ENCODE measurements at regions not wholly inside any gene's neighbourhood (a gene's known extent, or its start where the extent isn't known, plus 50 kb on each side); places are given as distances from the start of the nearest gene placed in this dataset.

DNA sequence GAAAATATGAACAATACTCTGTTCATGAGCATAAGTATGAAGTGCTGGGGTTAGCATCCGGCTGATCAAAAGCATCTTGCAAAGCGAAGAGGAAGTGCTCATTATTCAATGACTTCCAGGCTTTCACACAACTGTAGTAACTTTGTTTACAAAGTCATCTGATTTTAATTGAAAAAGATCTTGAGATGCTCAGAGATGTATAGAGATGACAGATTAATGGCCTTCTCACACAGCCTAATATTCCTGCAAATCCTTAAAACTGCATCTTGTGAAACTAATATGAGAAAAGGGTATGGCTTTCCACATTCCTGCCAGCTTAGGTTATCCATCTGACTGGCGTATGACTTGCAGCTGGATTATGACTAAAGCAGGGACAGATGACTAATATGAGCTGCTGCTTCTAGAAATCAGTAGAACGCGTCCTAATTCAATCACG, 125.4 kb downstream of the CASP12 start:
- H3K9me3 ChIP-seq (ENCODE audit: control insufficient read depth, insufficient read depth, low read length), result no peaks in the 10 kb centered on the region
- intact Hi-C loops (cut with micrococcal nuclease) (no loop called here), in situ Hi-C loops (cut with MboI; ENCODE audit: low sequenced_read_pairs) (no loop called here), dilution Hi-C loops (cut with HindIII; ENCODE audit: low sequenced_read_pairs, unreplicated experiment) (no loop called here)
- ChIA-PET POLR2A (ENCODE audit: unreplicated experiment) (no interaction called here), CTCF (no interaction called here)
- no peaks in the 10 kb centered on the region for H4K20me1 ChIP-seq (ENCODE audit: insufficient read depth, low read length)
- H3K4me2 ChIP-seq (ENCODE audit: low read depth, low read length), result peak overlapping the region; percentile 14; the same call in 1 of the 2 replicates
- H3K27me3 ChIP-seq (ENCODE audit: control insufficient read depth, insufficient read depth, low read length), result no peaks in the 10 kb centered on the region
- no peak overlapping the region for H3K14ac ChIP-seq (replicated peaks; ENCODE audit: low read depth, low read length)
- TF ChIP-seq BHLHE40 (IDR thresholded peaks at IDR 0.05; ENCODE audit: low read depth, low read length), result peak; percentile 39; the same call in 1 of the 2 replicates
- no peak for TF ChIP-seq CHD1 (IDR thresholded peaks at IDR 0.05; ENCODE audit: low read depth, low read length)
- TF ChIP-seq FOS (IDR thresholded peaks at IDR 0.05; ENCODE audit: low read depth, low read length), result peak; percentile 81
- TF ChIP-seq, protein P1, sequence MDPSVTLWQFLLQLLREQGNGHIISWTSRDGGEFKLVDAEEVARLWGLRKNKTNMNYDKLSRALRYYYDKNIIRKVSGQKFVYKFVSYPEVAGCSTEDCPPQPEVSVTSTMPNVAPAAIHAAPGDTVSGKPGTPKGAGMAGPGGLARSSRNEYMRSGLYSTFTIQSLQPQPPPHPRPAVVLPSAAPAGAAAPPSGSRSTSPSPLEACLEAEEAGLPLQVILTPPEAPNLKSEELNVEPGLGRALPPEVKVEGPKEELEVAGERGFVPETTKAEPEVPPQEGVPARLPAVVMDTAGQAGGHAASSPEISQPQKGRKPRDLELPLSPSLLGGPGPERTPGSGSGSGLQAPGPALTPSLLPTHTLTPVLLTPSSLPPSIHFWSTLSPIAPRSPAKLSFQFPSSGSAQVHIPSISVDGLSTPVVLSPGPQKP (IDR thresholded peaks at IDR 0.05; ENCODE audit: borderline replicate concordance, low read depth, low read length), result no peak
- TF ChIP-seq CEBPB (IDR thresholded peaks at IDR 0.05; ENCODE audit: low read depth, low read length), result peak; percentile 69
- no peaks in the 10 kb centered on the region for H3K36me3 ChIP-seq (ENCODE audit: control insufficient read depth, insufficient read depth, low read length)
- no peaks in the 10 kb centered on the region for H3K9me1 ChIP-seq (ENCODE audit: insufficient read depth, low read length)
- BruUV-seq (replicated peaks), result no TSS peak
- H2BK5ac ChIP-seq (ENCODE audit: low read depth, low read length, poor library complexity, severe bottlenecking), result no peak overlapping the region
- DNase-seq (peak; percentile 96), ATAC-seq (ENCODE audit: low read depth) (peak; percentile 96)
- H4K5ac ChIP-seq (ENCODE audit: low read depth, low read length), result no peak overlapping the region
- H2AK5ac ChIP-seq (ENCODE audit: low read depth, low read length), result no peak overlapping the region
- no peak overlapping the region for H2AK9ac ChIP-seq (replicated peaks; ENCODE audit: low read depth, low read length, poor library complexity)
- no peak overlapping the region for H3K23ac ChIP-seq (ENCODE audit: low read depth, low read length)
- 0 out of 2 replicates have a peak overlapping the region, but pooled peaks have one; percentile 2 for H2BK120ac ChIP-seq (ENCODE audit: low read depth, low read length)
- no CpG with 5 or more reads among the region's 6 CpGs for WGBS, 2 experiments (ENCODE audit: extremely low coverage in 2 of 2, insufficient read length in 1 of 2)
- H4K91ac ChIP-seq (ENCODE audit: insufficient read depth, low read depth, low read length), result no peak overlapping the region
- peaks cover 2% of the 10 kb centered on the region for H3K4me1 ChIP-seq (ENCODE audit: control insufficient read depth, insufficient read depth, low read length)
- peak overlapping the region; percentile 25; the same call in 1 of the 2 replicates for H3K18ac ChIP-seq (ENCODE audit: low read depth, low read length)
- H3K9ac ChIP-seq (ENCODE audit: low read depth, low read length), result no peak overlapping the region
- no peak overlapping the region for H3K4me3 ChIP-seq (ENCODE audit: insufficient read depth, low read depth, low read length)
- no peak overlapping the region for H3K27ac ChIP-seq (ENCODE audit: insufficient read depth, low read length)
- H2AFZ ChIP-seq (replicated peaks; ENCODE audit: low read length, poor library complexity), result no peak overlapping the region
- H4K8ac ChIP-seq (ENCODE audit: low read depth in 2 of 2, low read length in 2 of 2), result 0 out of 4 replicates have a peak overlapping the region, but pooled peaks of 1 of the 2 experiments have one; percentile 14
- H3K79me1 ChIP-seq (ENCODE audit: low read depth in 1 of 2, low read length in 2 of 2), result no peaks in the 10 kb centered on the region
- no peak overlapping the region for H3K4ac ChIP-seq (ENCODE audit: low read depth, low read length)
- 0 out of 3 replicates have a peak overlapping the region, but pooled peaks have one; percentile 5 for H2BK15ac ChIP-seq (ENCODE audit: low read depth, low read length)
- no peak overlapping the region for H3K56ac ChIP-seq (ENCODE audit: extremely low read depth, insufficient read depth, low read length)
- H2BK20ac ChIP-seq (ENCODE audit: low read depth, low read length), result 0 out of 2 replicates have a peak overlapping the region, but pooled peaks have one; percentile 49

Data from IMR-90 (cell line).